Superior temporal gyrus (tissue), 1 donor: ENCODE measurements at regions not wholly inside any gene's neighbourhood (a gene's known extent, or its start where the extent isn't known, plus 50 kb on each side); places are given as distances from the start of the nearest gene placed in this dataset.

Experiments
- DNase-seq: peaks from one replicate; pipeline ENCODE4 v3.0.0-alpha.2; 2016; ENCODE audit errors: extremely low spot score

DNA sequence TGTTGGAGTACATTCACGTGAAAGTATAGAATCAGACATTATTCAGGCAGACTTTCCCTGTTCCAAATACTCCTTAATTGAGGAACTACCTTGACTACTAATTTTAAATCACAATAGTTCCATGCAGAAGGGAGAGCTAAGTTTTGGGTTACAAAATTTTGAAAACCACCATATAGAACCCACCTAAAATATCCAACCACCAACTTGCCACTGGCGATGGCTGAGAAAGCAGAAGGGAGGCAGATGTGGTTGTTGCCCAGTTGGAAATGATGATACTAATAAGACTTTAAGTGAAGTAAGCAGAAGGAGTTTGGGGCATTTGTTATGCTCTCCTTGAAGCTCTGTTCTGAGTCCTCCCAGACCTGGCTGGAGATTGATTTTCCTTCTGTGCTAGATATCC is 190.7 kb downstream of the HLX start:
- no peak for DNase-seq

DNA sequence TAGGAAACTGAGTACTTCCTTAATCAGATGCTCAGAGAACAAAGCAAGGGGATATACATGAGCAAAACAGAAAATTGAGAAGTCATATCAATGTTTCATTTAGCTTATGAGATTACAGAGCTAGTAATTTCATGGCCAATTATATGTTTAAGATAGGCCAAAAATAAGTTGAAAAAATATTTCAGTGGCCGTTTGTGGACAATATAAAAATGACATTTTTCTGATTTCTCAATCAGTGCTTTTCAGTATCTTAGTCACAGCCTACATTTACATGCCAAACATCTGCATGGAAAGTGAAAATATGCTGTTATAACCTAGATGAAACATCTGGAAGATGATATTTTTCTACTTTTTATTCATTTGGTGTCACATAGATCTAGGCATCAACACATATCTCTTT is 192.5 kb downstream of the HLX start:
- DNase-seq: no peak

DNA sequence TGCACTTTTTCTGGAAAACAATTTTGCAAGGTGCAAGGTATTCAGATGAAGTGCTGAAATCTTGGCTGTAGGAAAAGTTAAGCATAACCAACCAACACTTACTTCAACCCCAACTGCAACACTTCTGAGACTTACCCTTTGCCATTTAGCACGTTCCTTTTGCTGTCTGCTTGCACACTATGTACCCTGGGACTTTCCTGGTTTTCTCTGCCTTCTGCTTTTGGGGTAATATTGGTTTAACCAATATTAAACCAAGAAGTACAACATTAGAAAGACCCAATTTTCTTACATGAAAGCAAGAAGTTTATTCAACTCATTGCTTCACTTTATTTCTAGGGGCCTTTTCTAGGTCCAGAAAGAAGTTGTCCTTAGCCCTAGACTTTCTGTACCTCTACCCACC is 193.0 kb downstream of the HLX start:
- no peak for DNase-seq

DNA sequence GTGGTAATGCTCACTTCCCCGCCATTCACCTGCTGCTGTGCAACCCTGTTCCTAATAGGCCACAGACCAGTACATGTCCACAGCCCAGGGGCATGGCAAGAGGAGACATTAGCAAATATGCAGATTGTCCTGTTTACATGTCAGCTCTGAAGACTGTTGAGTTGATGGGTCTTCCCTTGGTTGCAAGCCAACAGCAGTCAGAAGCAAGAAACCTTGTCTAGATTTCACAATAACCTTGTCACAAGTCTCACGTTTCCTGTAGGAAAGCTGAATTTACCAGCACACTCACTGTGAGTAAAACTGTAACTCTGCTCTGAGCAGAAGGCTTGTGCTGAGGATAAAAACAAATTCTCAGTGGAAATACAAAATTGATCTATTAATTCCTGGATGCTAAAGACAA is 195.1 kb downstream of the HLX start:
- no peak for DNase-seq

- no peak for DNase-seq
Observed at GRCh38 chr1:221075911-221076310, 196.7 kb downstream of the HLX start.

DNA sequence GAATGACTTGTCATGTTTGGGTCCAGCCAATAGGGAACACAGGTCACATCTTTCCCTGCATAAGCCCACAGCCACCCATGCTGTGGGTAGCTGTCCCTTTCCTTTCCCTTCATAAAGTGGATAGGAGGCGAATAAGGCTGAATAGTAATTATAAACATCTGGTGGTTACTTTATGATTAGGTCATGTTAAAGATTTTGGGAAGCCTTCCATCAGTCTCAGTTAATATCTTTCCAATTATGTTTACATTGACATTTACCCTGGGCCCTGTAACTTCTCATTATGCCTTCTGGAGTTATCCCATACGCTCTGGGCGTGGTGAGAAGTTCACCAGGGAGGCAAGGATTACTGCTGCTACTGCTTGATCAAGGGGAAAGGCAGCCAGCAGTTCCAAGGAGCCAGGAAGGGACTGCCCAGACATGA is 197.2 kb downstream of the HLX start:
- no peak for DNase-seq

DNA sequence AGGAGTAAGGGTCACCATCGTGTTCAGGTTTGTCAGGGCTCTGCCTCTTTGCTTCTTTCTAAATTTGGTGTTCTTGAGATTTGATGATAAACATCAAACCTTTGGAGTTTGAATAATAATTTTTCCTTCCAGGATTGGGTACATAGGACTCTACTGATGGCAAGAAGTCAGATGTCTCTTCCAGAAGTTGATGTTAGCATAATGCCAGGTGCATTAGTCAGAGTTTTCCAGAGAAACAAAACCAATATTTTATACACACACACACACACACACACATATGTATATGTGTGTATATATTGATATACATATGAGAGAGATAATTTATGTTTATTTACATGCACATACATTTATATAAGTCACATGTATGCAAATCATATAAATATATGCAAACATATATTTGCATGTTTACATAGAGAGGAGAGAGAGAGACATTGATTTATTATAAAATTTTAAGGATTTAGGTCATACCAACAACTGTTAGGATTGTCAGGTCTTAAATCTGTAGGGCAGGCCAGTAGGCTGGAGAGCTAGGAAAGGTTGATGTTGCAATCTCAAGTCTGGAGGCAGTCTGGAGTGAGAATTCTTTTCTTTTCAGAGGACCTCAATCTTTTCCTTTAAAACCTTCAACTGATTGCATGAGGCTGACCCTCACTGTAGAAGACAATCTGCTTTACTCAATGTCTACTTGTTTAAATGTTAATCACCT is 199.2 kb downstream of the HLX start:
- no peak for DNase-seq

DNA sequence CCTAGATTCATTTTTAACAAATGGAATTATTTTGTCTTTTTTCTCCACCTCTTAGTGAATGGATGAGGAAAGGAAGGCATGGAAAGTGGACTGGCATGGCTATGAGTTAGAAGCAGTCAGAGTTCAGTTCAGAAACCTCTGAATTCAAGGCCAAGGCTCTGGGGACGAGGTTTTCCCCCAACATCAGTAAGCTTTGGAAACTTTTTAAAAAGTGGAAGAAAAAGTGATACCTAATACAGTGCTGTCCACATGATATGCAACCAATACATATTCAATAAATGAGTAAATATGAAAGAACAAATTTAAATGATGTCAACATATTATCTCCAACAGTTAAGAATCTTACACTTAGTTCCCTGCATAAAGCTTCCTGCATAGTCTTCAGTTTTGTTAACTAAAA is 204.7 kb downstream of the HLX start:
- no peak for DNase-seq

- DNase-seq: no peak
Observed at GRCh38 chr1:221084681-221085080, 205.4 kb downstream of the HLX start.

DNA sequence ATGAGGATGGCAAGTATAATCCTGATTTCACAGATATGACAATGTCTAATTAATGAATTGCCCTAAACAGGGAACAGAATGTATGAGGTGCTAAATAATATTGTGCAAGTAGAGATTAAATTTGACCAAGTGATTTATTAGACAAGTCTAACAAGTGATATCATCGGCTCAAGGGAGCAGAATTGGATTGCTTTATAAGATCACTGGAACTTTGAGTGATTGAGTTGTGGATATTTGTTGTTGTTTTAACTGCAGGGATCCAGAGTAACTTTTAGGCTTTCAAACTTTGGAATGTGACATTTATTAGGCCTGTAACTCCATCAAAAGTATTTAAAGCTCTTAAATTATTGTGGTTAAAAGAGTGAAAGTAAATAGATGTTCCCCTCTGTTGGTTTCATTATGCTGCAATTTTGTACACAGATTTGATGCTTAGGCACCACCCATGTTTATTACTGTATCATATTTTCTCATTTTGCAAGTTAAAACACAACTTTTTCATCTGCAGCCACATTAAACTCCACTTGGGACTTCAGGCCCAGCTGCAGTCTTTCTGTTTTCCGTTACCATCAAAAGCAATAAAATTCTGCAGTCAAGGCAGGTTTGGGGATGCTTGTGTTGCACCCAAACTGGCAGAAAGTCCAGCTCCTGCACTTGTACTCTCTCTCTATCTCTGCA is 206.6 kb downstream of the HLX start:
- DNase-seq: no peak

- no peak for DNase-seq
Observed at GRCh38 chr1:221087919-221088318, 208.7 kb downstream of the HLX start.

DNA sequence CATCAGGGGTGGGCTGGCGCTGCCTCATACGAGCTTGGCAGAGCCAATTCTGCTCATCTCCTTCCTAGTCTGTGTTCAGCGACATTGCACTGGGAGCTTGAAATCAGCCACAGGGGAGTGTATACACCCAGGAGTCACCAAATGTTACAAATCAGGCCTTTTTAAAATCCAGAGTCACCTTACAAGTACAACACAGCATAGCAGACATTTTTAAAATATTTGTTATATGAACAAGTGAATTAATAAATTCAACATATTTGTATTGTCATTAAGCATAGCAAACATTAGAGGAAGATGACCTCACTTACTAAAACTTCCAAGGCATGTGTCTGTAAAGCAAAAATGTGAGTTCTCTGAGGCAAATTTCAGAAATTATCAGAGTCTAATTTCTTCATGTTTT is 210.0 kb downstream of the HLX start:
- DNase-seq: no peak

DNA sequence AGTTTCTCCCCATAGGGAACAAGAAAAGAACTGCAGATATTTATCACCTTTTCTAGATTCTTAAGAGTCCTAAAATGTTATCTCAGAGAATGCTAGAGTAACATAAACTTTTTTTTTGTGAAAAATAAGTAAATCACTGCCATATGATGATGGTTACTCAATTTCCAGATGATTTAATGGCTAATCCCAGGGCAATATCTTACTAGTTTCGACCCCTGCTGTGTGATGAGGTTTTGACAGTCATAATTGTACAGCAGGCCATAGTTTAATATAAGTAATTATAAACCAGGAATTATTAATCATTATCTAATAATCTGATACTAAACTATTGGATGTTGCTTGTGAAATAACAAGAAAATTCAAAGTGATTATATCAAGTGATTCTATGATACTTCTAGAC is 210.6 kb downstream of the HLX start:
- DNase-seq: no peak

DNA sequence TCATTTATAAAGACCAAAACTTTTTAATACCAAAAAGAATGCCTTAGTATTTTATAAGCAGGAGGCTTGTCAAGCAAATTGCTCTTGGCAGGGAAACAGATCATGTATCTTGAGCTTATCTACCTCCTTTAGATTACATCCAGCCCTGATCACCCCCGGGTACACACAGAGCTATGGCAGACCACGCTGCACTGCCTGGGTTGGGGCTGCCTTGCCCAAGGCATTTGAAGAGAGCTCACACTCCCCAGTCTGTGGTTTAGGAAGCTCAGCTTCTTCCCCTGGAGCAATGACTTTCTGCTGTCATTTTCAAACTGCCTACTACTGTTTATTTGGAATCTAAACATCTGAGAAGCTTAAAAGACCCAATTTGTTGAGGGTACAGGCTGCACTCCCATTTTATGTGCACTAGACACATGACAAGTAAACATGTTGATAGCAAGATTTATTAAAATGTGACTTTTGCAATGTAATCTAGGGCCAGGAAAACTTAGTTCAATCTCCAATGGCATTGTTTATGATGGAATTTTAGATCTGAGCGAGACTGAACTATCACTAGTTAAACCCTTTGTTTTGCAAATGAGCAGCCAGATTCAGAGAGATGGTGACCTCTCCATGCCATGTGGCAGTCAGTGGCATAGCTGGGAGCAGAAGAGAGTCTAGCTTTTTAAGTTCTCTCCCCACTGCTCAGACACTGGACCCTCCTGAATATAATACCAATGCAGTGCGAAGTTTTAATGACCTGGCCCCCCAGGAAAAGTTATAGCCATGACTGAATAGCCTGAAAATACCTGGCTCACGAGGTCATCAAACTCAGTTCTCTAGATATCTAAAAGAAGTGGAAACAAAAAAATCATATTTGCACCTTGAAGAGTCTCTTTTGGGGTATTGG is 214.9 kb downstream of the HLX start:
- no peak for DNase-seq

GRCh38 chr1:221097479-221098281 is 218.4 kb downstream of the HLX start:
- DNase-seq: no peak

GRCh38 chr1:221098471-221099405 is 219.5 kb downstream of the HLX start:
- DNase-seq: no peak

- DNase-seq: no peak
Observed at GRCh38 chr1:221099747-221100595, 220.7 kb downstream of the HLX start.

DNA sequence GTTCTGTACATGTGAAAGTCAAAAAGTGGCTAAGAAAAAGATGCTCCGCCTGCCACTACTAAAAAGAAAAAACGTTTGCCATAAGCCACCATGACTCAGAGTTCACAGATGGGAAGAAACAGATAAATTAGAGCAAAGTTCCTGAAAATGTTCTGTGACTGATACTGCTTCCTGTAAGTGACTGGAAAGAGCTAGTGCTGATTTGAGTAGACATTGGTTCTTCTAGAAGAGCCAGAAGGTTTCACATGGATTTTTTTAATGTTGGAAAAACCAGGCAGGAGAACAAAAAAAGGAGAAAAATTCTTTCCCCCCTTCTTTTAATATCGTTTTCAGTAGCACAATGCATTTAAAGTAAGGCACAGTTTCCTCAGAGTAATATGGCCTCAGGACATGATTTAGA is 221.4 kb downstream of the HLX start:
- DNase-seq: no peak

DNA sequence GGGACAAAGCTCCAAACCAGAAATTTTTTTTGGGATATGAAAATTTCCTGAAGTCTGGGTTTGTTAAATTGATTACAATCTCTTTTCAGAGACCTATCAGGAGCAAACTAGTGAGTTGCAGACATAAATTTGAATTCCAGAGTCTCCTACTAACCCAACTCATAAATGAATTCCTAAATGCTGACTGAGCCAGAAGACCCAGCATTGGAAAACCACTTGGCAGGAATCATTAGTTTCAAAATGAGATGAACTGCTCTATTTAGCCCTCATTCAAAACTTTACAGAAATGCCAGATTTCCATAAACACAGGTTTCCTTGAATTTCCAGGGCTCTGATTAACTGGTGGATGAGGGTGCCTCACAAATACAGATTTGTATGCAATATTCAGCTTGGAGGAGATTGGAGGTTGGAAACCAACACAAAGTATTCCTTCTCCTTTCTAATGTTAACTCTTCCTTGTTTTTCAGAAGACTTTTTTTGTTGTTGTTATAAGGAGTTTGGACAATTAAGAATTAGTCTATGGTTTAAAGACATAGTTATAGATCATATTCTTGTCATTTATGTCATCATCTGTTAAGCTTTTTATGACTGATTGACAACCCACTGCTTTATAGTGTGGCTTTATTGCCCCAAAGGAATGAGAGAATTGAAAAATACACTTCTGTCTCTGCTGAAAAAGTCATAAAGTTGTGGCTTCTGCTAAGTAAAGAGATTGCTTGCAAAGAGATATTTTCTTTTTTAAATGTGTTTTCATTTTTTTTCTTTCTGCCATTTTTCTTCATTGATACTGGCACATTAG is 222.8 kb downstream of the HLX start:
- no peak for DNase-seq
